ENCODE measurements at regions not wholly inside any gene's neighbourhood (a gene's known extent, or its start where the extent isn't known, plus 50 kb on each side); places are given as distances from the start of the nearest gene placed in this dataset.

GRCh38 chr2:180621366-180621765 lies 359.0 kb upstream of the UBE2E3 start:
- no peak for TF ChIP-seq CTCF (IDR thresholded peaks at IDR 0.05)
- TF ChIP-seq POLR2AphosphoS5 (IDR thresholded peaks at IDR 0.05; ENCODE audit: low read depth, low read length) = no peak
